Ishikawa (cell line): ENCODE measurements at regions not wholly inside any gene's neighbourhood (a gene's known extent, or its start where the extent isn't known, plus 50 kb on each side); places are given as distances from the start of the nearest gene placed in this dataset.

Source experiments
- CEBPB ChIP-seq: IDR thresholded peaks from 2 replicates; pipeline ENCODE4 v1.6.1; 2012
- CREB1 ChIP-seq: IDR thresholded peaks from 2 replicates; pipeline ENCODE4 v1.6.1; 2012; ENCODE audit warnings: low read depth
- EGR1 ChIP-seq: IDR thresholded peaks from 2 replicates; pipeline ENCODE4 v1.6.1; 2012
- EP300 ChIP-seq: IDR thresholded peaks from 2 replicates; pipeline ENCODE4 v1.6.1; 2012; ENCODE audit warnings: borderline replicate concordance
- FOXM1 ChIP-seq: IDR thresholded peaks from 2 replicates; pipeline ENCODE4 v1.6.1; 2012; ENCODE audit warnings: low read depth, borderline replicate concordance
- NFIC ChIP-seq: IDR thresholded peaks from 2 replicates; pipeline ENCODE4 v1.6.1; 2012
- RAD21 ChIP-seq: IDR thresholded peaks from 2 replicates; pipeline ENCODE4 v1.6.1; 2012; ENCODE audit warnings: low read depth
- TAF1 ChIP-seq: IDR thresholded peaks from 2 replicates; pipeline ENCODE4 v1.6.1; 2012; ENCODE audit warnings: low read depth, mild to moderate bottlenecking
- TCF12 ChIP-seq: IDR thresholded peaks from 2 replicates; pipeline ENCODE4 v1.6.1; 2012; ENCODE audit warnings: low read depth
- TEAD4 ChIP-seq: IDR thresholded peaks from 2 replicates; pipeline ENCODE4 v1.6.1; 2012
- YY1 ChIP-seq: IDR thresholded peaks from 2 replicates; pipeline ENCODE4 v1.6.1; 2012; ENCODE audit warnings: low read depth
- ZBTB7A ChIP-seq: IDR thresholded peaks from 2 replicates; pipeline ENCODE4 v1.6.1; 2012; ENCODE audit warnings: low read depth
- TF ChIP-seq, protein P1 (sequence below): IDR thresholded peaks from 2 replicates; pipeline ENCODE4 v1.6.1; 2012; ENCODE audit warnings: low read depth, mild to moderate bottlenecking
- TF ChIP-seq, protein P2 (sequence below): IDR thresholded peaks from 2 replicates; pipeline ENCODE4 v1.6.1; 2012
- TF ChIP-seq, protein P3 (sequence below): IDR thresholded peaks from 2 replicates; pipeline ENCODE4 v1.6.1; 2012

DNA sequence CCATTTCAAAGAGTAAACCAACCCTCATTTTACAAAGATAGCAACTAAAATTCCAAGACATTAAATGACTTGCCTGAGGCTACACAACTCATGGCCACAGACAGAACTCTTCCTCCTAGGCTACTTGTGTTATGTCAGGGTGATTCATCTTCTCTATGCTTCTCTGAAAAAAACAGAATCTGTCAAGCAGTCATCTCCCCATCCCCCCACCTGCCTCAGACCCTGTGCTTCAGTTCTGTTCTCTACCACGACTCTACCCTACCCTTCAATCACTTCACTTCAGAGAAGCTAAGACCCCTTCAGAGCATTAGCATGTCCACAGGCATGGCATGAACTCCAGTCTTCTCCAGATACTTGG is 277.7 kb upstream of the PTGER4 start:
- TF ChIP-seq RAD21 (no peak), EGR1 (no peak), NFIC (no peak), TEAD4 (no peak), CEBPB (no peak), TAF1 (no peak), EP300 (no peak), TCF12 (no peak), ZBTB7A (no peak), FOXM1 (no peak), CREB1 (no peak), YY1 (no peak)
- TF ChIP-seq, protein P1, sequence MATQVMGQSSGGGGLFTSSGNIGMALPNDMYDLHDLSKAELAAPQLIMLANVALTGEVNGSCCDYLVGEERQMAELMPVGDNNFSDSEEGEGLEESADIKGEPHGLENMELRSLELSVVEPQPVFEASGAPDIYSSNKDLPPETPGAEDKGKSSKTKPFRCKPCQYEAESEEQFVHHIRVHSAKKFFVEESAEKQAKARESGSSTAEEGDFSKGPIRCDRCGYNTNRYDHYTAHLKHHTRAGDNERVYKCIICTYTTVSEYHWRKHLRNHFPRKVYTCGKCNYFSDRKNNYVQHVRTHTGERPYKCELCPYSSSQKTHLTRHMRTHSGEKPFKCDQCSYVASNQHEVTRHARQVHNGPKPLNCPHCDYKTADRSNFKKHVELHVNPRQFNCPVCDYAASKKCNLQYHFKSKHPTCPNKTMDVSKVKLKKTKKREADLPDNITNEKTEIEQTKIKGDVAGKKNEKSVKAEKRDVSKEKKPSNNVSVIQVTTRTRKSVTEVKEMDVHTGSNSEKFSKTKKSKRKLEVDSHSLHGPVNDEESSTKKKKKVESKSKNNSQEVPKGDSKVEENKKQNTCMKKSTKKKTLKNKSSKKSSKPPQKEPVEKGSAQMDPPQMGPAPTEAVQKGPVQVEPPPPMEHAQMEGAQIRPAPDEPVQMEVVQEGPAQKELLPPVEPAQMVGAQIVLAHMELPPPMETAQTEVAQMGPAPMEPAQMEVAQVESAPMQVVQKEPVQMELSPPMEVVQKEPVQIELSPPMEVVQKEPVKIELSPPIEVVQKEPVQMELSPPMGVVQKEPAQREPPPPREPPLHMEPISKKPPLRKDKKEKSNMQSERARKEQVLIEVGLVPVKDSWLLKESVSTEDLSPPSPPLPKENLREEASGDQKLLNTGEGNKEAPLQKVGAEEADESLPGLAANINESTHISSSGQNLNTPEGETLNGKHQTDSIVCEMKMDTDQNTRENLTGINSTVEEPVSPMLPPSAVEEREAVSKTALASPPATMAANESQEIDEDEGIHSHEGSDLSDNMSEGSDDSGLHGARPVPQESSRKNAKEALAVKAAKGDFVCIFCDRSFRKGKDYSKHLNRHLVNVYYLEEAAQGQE: no peak
- TF ChIP-seq, protein P2, sequence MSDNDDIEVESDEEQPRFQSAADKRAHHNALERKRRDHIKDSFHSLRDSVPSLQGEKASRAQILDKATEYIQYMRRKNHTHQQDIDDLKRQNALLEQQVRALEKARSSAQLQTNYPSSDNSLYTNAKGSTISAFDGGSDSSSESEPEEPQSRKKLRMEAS: no peak
- TF ChIP-seq, protein P3, sequence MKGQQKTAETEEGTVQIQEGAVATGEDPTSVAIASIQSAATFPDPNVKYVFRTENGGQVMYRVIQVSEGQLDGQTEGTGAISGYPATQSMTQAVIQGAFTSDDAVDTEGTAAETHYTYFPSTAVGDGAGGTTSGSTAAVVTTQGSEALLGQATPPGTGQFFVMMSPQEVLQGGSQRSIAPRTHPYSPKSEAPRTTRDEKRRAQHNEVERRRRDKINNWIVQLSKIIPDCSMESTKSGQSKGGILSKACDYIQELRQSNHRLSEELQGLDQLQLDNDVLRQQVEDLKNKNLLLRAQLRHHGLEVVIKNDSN: no peak

DNA sequence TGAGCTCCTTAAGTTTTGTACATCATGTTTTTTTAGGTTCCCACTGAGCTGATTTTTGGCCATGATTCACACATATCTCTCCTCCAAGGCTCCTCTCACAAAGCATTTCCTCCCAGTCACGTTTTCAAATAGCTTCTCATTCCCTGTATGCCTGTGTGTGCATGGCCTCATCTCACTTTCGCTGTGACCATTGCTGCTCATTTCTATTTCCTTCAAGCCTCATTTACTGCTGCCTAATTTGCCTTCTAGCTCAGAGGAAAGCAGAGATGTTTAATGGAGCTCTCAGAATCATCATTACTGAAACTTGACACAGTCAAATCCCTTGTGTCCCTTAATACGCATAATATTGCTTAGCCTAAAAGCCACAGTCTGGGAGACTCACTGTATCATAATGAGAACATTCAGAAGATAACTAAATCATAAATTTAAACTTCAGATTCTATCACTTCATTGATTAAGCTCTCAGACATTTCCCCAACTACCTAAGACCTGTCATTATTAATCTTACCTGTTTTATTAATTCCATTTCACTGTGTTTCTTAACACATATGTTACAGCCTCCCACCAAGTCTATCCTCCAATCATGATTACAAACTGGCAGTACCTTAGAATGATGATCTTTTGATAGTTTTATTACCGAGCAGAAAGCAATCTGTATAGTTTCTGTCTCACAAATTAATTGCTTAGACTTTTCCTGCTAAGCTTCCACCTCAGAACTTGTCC is 278.3 kb upstream of the PTGER4 start:
- no peak for TF ChIP-seq EP300
- TF ChIP-seq CREB1: no peak
- no peak for TF ChIP-seq ZBTB7A
- TF ChIP-seq TCF12: no peak
- TF ChIP-seq, protein P1: no peak

DNA sequence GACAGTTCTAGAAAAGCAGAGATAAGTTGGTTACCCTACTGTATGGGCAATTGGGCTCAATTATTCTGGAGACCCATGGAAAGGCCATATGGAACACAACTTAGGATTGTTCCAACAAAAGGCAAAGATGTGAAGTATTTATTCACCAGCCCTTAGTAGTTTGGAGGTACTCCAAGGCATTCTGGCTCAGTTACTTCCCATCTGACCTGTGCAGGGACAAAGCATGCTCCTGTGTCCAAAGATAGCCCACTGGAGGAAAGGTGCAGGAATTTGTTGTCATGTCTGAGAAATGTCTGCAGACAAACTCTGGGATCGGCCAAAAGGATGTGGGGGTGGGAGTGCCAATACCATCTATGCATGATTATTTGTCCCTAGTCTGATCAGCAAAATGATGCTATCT is 279.5 kb upstream of the PTGER4 start:
- TF ChIP-seq TAF1 (no peak), EP300 (no peak), NFIC (no peak), TCF12 (no peak), ZBTB7A (no peak), CEBPB (no peak), TEAD4 (no peak), RAD21 (no peak), EGR1 (no peak), YY1 (no peak), CREB1 (no peak), FOXM1 (no peak)
- TF ChIP-seq, protein P1: no peak
- TF ChIP-seq, protein P3: no peak
- TF ChIP-seq, protein P2: no peak

DNA sequence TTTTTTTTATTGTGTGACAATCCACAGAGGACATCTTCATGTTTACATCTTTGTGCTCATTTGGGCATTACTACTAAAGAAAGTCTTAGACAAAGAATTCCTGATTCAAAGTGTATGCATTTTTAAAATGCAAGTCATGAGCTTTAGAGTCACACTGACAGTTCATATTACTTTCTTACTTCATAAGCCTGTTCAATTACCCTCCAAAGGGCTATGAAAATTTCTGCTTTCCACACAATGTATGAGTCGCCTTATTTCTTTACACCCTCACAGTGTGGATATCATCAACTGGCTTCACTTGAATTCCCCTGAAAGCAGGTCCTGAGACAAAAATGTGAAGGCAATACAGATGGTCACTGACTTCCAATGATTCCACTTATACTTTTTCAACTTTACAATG is 280.4 kb upstream of the PTGER4 start:
- TF ChIP-seq, protein P1: no peak
- TF ChIP-seq RAD21 (no peak), TAF1 (no peak), TCF12 (no peak), CEBPB (no peak), EP300 (no peak), FOXM1 (no peak), EGR1 (no peak), YY1 (no peak), CREB1 (no peak), NFIC (no peak), TEAD4 (no peak), ZBTB7A (no peak)
- TF ChIP-seq, protein P2: no peak
- TF ChIP-seq, protein P3: no peak
